ENCODE measurements at regions not wholly inside any gene's neighbourhood (a gene's known extent, or its start where the extent isn't known, plus 50 kb on each side); places are given as distances from the start of the nearest gene placed in this dataset.

GRCh38 chr5:130992621-130993020, 172.4 kb downstream of the HINT1 start:
- no peak for ATAC-seq (ENCODE audit: low read depth)
- Mint-ChIP-seq H3K27me3 (peaks cover 2% of the 10 kb centered on the region), H3K4me1 (no peaks in the 10 kb centered on the region), H3K9me3 (no peaks in the 10 kb centered on the region), H3K4me3 (no peak overlapping the region), H3K36me3 (ENCODE audit: low read depth) (no peaks in the 10 kb centered on the region), H3K27ac (no peak overlapping the region)
- ChIA-PET POLR2A (no interaction called here), CTCF (no interaction called here)
- no peak for TF ChIP-seq CTCF (IDR thresholded peaks at IDR 0.05)
- intact Hi-C loops (cut with micrococcal nuclease), result no loop called here
- DNase-seq, result no peak

- ChIA-PET CTCF (no interaction called here), POLR2A (no interaction called here)
These were observed 173.0 kb downstream of the HINT1 start for GRCh38 chr5:130992095-130992494.

GRCh38 chr5:130985776-130986175, 179.3 kb downstream of the HINT1 start:
- TF ChIP-seq CTCF (IDR thresholded peaks at IDR 0.05), result no peak
- no peak for ATAC-seq (ENCODE audit: low read depth)
- no peaks in the 10 kb centered on the region for H3K9me3 Mint-ChIP-seq
- intact Hi-C loops (cut with micrococcal nuclease), result no loop called here
- H3K27me3 Mint-ChIP-seq, result peaks cover 4% of the 10 kb centered on the region
- H3K4me3 Mint-ChIP-seq, result no peak overlapping the region
- H3K36me3 Mint-ChIP-seq (ENCODE audit: low read depth), result no peaks in the 10 kb centered on the region
- ChIA-PET CTCF (no interaction called here), POLR2A (no interaction called here)
- no peaks in the 10 kb centered on the region for H3K4me1 Mint-ChIP-seq
- no peak for DNase-seq
- H3K27ac Mint-ChIP-seq, result no peak overlapping the region

More at GRCh38 chr5:130992095-130992494, 173.0 kb downstream of the HINT1 start:
- H3K27me3 Mint-ChIP-seq, result peaks cover 2% of the 10 kb centered on the region
- no peak overlapping the region for H3K27ac Mint-ChIP-seq
- H3K9me3 Mint-ChIP-seq, result no peaks in the 10 kb centered on the region
- no peak for ATAC-seq (ENCODE audit: low read depth)
- H3K36me3 Mint-ChIP-seq (ENCODE audit: low read depth), result no peaks in the 10 kb centered on the region
- H3K4me1 Mint-ChIP-seq, result no peaks in the 10 kb centered on the region
- no peak for TF ChIP-seq CTCF (IDR thresholded peaks at IDR 0.05)
- no peak for DNase-seq
- H3K4me3 Mint-ChIP-seq, result no peak overlapping the region
- intact Hi-C loops (cut with micrococcal nuclease), result no loop called here

GRCh38 chr5:130981663-130982062, 183.4 kb downstream of the HINT1 start:
- ChIA-PET POLR2A (no interaction called here), CTCF (no interaction called here)
- Mint-ChIP-seq H3K27ac (no peak overlapping the region), H3K27me3 (peaks cover 8% of the 10 kb centered on the region), H3K9me3 (no peaks in the 10 kb centered on the region), H3K4me3 (no peak overlapping the region), H3K36me3 (ENCODE audit: low read depth) (no peaks in the 10 kb centered on the region), H3K4me1 (no peaks in the 10 kb centered on the region)
- intact Hi-C loops (cut with micrococcal nuclease), result no loop called here
- ATAC-seq (ENCODE audit: low read depth) (no peak), DNase-seq (no peak)
- TF ChIP-seq CTCF (IDR thresholded peaks at IDR 0.05), result no peak

- ChIA-PET POLR2A (no interaction called here), CTCF (no interaction called here)
- Mint-ChIP-seq H3K27me3 (peaks cover 18% of the 10 kb centered on the region), H3K4me1 (no peaks in the 10 kb centered on the region), H3K36me3 (ENCODE audit: low read depth) (no peaks in the 10 kb centered on the region), H3K4me3 (no peak overlapping the region), H3K27ac (no peak overlapping the region), H3K9me3 (no peaks in the 10 kb centered on the region)
- no peak for ATAC-seq (ENCODE audit: low read depth)
- intact Hi-C loops (cut with micrococcal nuclease), result no loop called here
- TF ChIP-seq CTCF (IDR thresholded peaks at IDR 0.05), result no peak
- DNase-seq, result no peak
These were observed 186.6 kb downstream of the HINT1 start for GRCh38 chr5:130978475-130978874.

All from activated B cell treated with CpG ODN at 0.5 μM for 24 hours (primary cell).